C1 segment of cervical spinal cord (tissue), 14 donors: ENCODE measurements at regions not wholly inside any gene's neighbourhood (a gene's known extent, or its start where the extent isn't known, plus 50 kb on each side); places are given as distances from the start of the nearest gene placed in this dataset.

Experiments
- DNase-seq, 14 donors: peaks; one replicate each; lab custom pipeline; 2025; lab: John Stamatoyannopoulos, UW

GRCh38 chr4:137635108-137635507 lies 102.8 kb upstream of the PCDH18 start:
- DNase-seq, result no peak

GRCh38 chr4:137632842-137633241 lies 100.5 kb upstream of the PCDH18 start:
- no peak for DNase-seq

- DNase-seq, result no peak
These were observed 99.3 kb upstream of the PCDH18 start for GRCh38 chr4:137631605-137632004.

- no peak for DNase-seq
These were observed 98.0 kb upstream of the PCDH18 start for GRCh38 chr4:137630252-137630651.

- DNase-seq, result no peak
These were observed 95.6 kb upstream of the PCDH18 start for GRCh38 chr4:137627739-137628460.

- no peak for DNase-seq
These were observed 94.8 kb upstream of the PCDH18 start for GRCh38 chr4:137626942-137627738.

GRCh38 chr4:137623013-137623412 lies 90.7 kb upstream of the PCDH18 start:
- DNase-seq, result no peak

GRCh38 chr4:137621056-137621455 lies 88.8 kb upstream of the PCDH18 start:
- no peak for DNase-seq

GRCh38 chr4:137614491-137614890 lies 82.2 kb upstream of the PCDH18 start:
- DNase-seq, result no peak

- DNase-seq, result no peak
These were observed 79.9 kb upstream of the PCDH18 start for GRCh38 chr4:137611998-137612700.

- no peak for DNase-seq
These were observed 78.7 kb upstream of the PCDH18 start for GRCh38 chr4:137610960-137611359.

GRCh38 chr4:137609718-137610430 lies 77.6 kb upstream of the PCDH18 start:
- no peak for DNase-seq

GRCh38 chr4:137608085-137608484 lies 75.8 kb upstream of the PCDH18 start:
- DNase-seq, result no peak

- no peak for DNase-seq
These were observed 70.1 kb upstream of the PCDH18 start for GRCh38 chr4:137602436-137602835.

GRCh38 chr4:137601934-137602333 lies 69.6 kb upstream of the PCDH18 start:
- DNase-seq, result no peak

GRCh38 chr4:137599734-137600133 lies 67.4 kb upstream of the PCDH18 start:
- no peak for DNase-seq

- DNase-seq, result no peak
These were observed 65.6 kb upstream of the PCDH18 start for GRCh38 chr4:137597752-137598430.

GRCh38 chr4:137587796-137588195 lies 55.5 kb upstream of the PCDH18 start:
- no peak for DNase-seq

GRCh38 chr4:137583671-137584070 lies 51.4 kb upstream of the PCDH18 start:
- no peak for DNase-seq
